ENCODE measurements at regions not wholly inside any gene's neighbourhood (a gene's known extent, or its start where the extent isn't known, plus 50 kb on each side); places are given as distances from the start of the nearest gene placed in this dataset.

DNA sequence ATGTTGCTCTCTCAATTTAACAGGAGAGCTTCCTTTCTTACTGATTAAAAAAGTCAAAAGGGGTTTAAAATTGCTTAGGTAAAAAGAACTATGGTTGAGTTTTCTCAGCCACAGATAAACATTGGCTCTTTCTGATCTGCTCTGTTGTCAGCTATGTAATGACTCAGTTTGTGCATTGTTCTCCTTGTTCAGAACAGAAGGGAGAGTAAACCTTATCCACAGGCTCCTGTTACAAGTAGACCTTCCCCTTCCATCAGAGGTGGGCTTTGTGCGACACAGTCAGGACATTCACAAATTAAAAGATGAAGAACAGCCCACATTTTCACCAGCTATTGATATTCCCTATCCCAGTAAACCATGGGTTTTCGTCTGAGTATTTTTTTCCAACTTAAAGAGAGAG is 236.3 kb upstream of the SEMA6A start:
- Histone ChIP-seq H2BK12ac (ENCODE audit: insufficient read length, low read depth, low read length) (no peak overlapping the region), H3K4me1 (ENCODE audit: insufficient read depth, low read length) (peaks cover 14% of the 10 kb centered on the region; the same call in 1 of the 2 replicates), H3K9me3 (ENCODE audit: control insufficient read depth, low read depth, low read length) (no peaks in the 10 kb centered on the region), H2BK20ac (ENCODE audit: low read depth, low read length, poor library complexity, severe bottlenecking) (no peak overlapping the region), H2BK120ac (ENCODE audit: low read depth, low read length, poor library complexity, severe bottlenecking) (no peak overlapping the region), H4K8ac (replicated peaks; ENCODE audit: insufficient read length, low read depth, low read length) (no peak overlapping the region), H2AFZ (ENCODE audit: low read length) (peak overlapping the region; percentile 37), H3K4ac (ENCODE audit: low read depth, low read length) (no peak overlapping the region), H4K5ac (ENCODE audit: insufficient read length, low read depth, low read length) (no peak overlapping the region), H3K56ac (ENCODE audit: insufficient read length, low read depth, low read length) (no peak overlapping the region), H3K4me2 (ENCODE audit: insufficient read depth, insufficient read length, low read length) (no peak overlapping the region), H2AK5ac (ENCODE audit: insufficient read length, low read length) (no peak overlapping the region), H2BK15ac (ENCODE audit: low read depth, low read length) (no peak overlapping the region), H4K91ac (ENCODE audit: insufficient read length, low read depth, low read length) (no peak overlapping the region), H3K9ac (ENCODE audit: extremely low read depth, insufficient read length, low read length) (no peak overlapping the region), H3K23ac (ENCODE audit: insufficient read length, low read depth, low read length) (no peak overlapping the region), H3K23me2 (ENCODE audit: insufficient read length, low read depth, low read length, poor library complexity, severe bottlenecking) (no peaks in the 10 kb centered on the region), H3T11ph (ENCODE audit: low read length) (no peak overlapping the region), H3K79me1 (ENCODE audit: insufficient read depth, low read depth, low read length, poor library complexity, severe bottlenecking) (no peaks in the 10 kb centered on the region), H3K18ac (ENCODE audit: insufficient read length, low read depth, low read length) (no peak overlapping the region), H3K79me2 (ENCODE audit: insufficient read depth, low read length) (no peaks in the 10 kb centered on the region), H3K27ac (ENCODE audit: insufficient read length, low read depth, low read length) (peak overlapping the region; percentile 7), H4K20me1 (ENCODE audit: control insufficient read depth, insufficient read depth, insufficient read length) (no peaks in the 10 kb centered on the region), H3K27me3 (ENCODE audit: insufficient read depth, low read length) (no peaks in the 10 kb centered on the region), H3K14ac (ENCODE audit: insufficient read depth, low read length) (no peak overlapping the region), H2BK5ac (ENCODE audit: insufficient read length, low read length) (no peak overlapping the region)
- no peak for DNase-seq
- peak overlapping the region; percentile 41 to 86 (median 85); a peak in 6 of 7 replicates for H3K27ac Mint-ChIP-seq
- no peaks in the 10 kb centered on the region; a peak in 1 of 5 replicates for H3K9me3 Mint-ChIP-seq
- peaks cover 45 to 51% of the 10 kb centered on the region in 2 experiments for H3K4me1 Mint-ChIP-seq
- H3K36me3 Mint-ChIP-seq (ENCODE audit: insufficient read depth in 1 of 3, low read depth in 3 of 3): peaks cover 0 to 5% (median 0%) of the 10 kb centered on the region in 3 experiments; a peak in 2 of 7 replicates
- H3K27me3 Mint-ChIP-seq (ENCODE audit: low read depth): no peaks in the 10 kb centered on the region
- WGBS (ENCODE audit: extremely low coverage, insufficient read length, low lambda C conversion rate): no CpG with 5 or more reads among the region's 2 CpGs
- H3K4me3 Mint-ChIP-seq: no peak overlapping the region
- TF ChIP-seq, protein P1, sequence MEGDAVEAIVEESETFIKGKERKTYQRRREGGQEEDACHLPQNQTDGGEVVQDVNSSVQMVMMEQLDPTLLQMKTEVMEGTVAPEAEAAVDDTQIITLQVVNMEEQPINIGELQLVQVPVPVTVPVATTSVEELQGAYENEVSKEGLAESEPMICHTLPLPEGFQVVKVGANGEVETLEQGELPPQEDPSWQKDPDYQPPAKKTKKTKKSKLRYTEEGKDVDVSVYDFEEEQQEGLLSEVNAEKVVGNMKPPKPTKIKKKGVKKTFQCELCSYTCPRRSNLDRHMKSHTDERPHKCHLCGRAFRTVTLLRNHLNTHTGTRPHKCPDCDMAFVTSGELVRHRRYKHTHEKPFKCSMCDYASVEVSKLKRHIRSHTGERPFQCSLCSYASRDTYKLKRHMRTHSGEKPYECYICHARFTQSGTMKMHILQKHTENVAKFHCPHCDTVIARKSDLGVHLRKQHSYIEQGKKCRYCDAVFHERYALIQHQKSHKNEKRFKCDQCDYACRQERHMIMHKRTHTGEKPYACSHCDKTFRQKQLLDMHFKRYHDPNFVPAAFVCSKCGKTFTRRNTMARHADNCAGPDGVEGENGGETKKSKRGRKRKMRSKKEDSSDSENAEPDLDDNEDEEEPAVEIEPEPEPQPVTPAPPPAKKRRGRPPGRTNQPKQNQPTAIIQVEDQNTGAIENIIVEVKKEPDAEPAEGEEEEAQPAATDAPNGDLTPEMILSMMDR (conservative IDR thresholded peaks at IDR 0.05): no peak
